Activated gamma-delta T cell treated with Interleukin-2 at 50 U/mL for 16 hours (primary cell): ENCODE measurements at regions not wholly inside any gene's neighbourhood (a gene's known extent, or its start where the extent isn't known, plus 50 kb on each side); places are given as distances from the start of the nearest gene placed in this dataset.
"Not testable (repeated sequence)": the region's sequence is repeated elsewhere in the genome, so short reads cannot be mapped to it uniquely, and the experiment has no call there.

Experiments
- DNase-seq: peaks from one replicate; pipeline ENCODE4 v3.0.0-alpha.2; 2020

GRCh38 chr14:22384167-22384549 lies 204.9 kb downstream of the DAD1 start:
- DNase-seq: no peak

GRCh38 chr14:22383515-22384166 lies 205.4 kb downstream of the DAD1 start:
- DNase-seq: peak; percentile 27

DNA sequence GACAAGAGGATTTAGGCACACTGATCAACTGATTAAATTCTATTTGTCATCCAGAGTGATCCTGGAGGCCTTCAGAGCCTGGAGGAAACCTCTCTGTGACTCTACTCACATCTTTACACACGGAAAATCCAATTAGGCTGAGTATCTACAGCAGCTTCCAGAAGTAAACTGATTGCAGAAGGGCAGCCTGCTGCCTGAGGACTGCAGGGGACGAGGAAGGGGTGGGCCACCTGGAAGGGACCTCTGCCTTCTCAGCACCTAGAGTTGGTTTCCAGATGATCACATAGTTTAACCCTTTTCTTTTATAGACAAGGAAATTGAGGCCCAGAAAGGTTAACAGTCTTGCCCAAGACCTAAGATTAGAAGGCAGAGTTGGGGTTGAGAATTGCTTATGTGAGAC lies 206.1 kb downstream of the DAD1 start:
- DNase-seq: no peak

DNA sequence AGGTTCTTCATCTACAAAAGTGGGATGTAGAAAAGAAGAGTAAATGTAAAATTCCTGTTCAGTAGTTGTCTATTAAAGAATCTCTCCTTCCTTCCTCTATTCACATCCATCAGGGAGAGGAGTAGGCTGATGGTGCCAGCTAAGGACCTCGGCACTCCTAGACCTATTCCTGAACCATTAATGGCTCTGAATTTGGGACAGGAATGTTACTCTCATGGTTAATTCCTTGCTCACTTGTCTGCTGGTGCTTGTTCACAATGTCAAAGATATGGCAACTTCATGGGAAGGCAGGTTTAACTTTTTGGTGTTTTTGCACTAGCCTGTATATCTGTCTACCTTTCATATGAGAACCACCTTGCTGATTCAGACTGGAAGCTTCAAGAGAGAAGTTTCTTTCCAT lies 206.6 kb downstream of the DAD1 start:
- DNase-seq: no peak

GRCh38 chr14:22381766-22382165 lies 207.3 kb downstream of the DAD1 start:
- DNase-seq: no peak

DNA sequence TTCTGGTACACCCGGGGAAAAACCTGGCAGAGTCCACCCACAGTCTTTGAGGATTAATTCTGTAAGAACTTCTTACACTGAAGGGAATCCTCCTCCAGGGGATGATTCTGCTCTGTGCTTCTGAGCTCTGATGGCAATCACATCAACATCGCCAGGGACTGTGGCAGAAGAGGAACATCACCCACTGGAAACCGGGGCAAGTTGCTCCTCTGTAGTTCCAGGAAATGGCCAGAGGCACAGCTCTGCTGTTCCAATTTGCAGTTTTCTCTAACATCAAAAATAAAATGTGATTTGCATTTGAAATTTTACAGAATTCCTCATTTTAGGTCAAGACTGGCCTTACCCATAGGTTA lies 207.6 kb downstream of the DAD1 start:
- no peak for DNase-seq

DNA sequence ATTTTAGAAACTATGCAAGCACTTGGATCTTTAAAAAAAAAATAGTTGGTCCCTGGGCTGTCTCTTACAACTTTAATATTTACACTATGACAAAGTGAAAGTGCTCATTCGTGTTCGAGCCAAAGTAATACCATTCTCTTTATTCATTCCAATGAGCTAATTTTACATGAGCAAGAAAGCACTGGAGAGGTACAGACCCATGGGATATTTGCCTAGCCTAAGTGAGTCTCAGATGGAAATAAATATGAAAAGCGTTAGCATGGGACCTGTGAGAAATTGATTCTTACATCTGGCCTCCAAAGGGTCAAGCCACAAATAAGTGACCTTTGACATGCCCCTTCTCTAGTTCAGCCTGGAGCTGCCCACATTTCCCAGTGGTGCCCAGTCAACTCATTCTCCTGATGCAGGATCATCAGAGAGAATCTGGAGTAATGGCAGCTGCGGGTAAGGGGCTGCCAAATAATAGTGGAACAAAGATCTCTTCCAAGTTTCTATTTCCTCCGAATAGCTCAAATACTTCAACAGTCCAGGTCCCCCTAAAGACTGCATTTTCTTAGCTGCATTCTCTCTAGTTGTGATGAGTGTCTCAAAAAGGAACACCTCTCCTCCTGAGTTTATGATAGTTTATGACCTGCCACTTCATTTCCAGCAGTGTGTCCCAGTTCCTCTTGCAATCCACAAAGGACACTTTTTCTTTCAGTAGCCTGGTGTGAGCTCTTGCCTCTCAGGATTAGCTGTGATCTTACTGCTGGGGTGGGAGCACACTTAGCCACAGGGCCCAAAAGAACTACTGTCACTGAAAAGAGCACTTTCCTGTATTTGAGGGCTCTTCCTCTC lies 208.2 kb downstream of the DAD1 start:
- no peak for DNase-seq

- no peak for DNase-seq
These were observed 209.3 kb downstream of the DAD1 start for GRCh38 chr14:22379727-22380126.

- no peak for DNase-seq
These were observed 210.8 kb downstream of the DAD1 start for GRCh38 chr14:22378181-22378580.

DNA sequence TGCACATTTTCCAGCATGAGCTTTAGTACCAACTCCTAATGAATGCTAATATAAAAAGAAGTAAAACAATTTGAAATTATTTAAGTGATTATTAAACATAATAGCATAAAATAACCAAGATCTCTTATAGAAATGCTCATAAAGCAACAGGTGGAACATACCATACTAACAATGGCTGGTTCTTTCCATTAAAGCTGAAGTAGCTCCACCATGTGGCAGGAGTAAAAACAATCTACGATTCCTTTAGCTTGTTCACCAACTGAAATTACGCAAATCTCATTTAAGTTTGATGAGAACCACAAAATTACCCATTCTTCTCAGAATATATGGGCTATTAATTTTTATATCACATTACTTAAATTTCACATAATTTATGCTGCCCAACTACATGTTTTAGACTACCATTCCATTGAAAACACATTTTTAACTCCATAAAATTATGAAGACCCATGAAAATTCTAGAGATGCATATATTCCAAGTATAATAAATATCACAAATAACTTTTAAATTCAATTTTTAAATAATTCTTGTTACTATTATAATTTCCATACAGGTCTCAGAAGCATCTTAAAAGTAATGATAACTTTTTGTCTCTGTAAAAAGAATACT lies 213.6 kb downstream of the DAD1 start:
- DNase-seq: peak; percentile 25

DNA sequence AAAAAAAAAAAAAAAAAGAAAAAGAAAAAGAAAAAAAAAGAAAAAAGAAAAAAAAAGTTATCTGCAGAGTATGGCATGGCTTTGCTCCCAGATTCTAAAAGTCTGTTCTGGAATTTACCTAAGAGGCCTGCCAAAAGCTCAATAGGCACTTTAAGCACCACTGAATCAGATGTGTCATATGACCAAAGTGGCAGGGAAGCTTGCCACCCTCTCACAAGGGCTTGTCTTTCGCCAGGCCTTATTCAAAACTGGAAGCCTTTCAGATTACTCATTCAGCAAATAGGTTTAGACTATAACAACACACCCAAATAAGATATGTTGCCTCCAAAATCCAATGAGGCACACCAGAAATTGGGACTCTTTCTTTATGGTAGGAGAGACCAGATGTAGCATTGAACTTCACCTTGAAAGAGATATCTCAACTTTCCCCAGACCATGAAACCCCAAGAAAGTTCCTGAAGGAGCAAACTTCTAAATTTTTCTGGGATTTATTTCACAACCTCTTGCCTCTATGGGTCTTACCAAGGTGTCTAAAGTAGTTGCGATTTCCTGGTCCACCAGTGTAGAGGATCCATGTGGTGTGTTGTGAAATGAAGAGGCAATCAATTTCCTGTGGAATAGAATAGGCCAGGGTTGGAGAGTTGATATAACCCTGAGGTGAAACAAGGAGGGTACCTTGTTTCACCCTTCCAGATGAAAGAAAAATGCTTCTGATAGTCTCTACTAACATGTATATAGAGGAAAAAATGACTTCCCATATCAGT lies 218.8 kb downstream of the DAD1 start:
- DNase-seq: no peak

- DNase-seq: no peak
These were observed 230.3 kb downstream of the DAD1 start for GRCh38 chr14:22358726-22359125.

DNA sequence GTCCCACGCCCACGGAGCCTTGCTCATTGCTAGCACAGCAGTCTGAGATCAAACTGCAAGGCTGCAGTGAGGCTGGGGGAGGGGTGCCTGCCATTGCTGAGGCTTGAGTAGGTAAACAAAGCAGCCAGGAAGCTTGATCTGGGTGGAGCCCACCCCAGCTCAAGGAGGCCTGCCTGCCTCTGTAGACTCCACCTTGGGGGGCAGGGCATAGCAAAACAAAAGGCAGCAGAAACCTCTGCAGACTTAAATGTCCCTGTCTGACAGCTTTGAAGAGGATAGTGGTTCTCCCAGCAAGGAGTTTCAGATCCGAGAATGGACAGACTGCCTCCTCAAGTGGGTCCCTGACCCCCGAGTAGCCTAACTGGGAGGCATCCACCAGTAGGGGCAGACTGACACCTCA lies 239.7 kb downstream of the DAD1 start:
- DNase-seq: not testable (repeated sequence)

DNA sequence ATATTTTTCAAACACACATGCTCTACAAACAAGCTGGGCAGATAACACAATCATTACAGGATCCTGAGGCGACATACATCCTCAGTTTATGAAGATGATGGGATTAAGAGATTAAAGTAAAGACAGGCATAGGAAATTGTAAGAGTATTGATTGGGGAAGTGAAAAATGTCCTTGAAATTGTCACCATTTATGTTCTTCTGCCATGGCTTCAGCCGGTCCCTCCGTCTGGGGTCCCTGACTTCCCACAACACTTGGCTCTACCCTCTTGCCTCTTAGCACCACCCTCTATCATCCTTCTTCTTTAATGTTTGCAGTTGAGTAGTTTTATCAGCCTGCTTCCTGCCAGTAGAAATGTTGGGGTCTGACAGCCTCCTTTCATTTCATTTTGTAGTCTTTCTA lies 244.4 kb downstream of the DAD1 start:
- DNase-seq: no peak

DNA sequence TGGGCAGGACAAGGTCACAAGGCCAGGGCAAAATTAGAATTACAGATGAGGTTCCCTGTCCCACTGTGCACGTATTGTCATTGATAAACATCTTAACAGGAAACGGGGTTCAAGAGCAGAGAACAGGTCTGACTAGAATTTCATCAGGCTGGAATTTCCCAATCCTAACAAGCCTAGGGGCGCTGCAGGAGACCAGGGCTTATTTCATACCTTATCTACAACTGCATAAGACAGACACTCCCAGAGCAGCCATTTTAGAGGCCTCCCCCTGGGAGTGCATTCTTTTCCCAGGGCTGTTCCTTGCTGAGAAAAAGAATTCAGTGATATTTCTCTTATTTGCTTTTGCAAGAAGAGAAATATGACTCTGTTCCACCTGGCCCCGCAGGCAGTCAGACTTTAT lies 244.8 kb downstream of the DAD1 start:
- DNase-seq: not testable (repeated sequence)

GRCh38 chr14:22341049-22341448 lies 248.0 kb downstream of the DAD1 start:
- no peak for DNase-seq

DNA sequence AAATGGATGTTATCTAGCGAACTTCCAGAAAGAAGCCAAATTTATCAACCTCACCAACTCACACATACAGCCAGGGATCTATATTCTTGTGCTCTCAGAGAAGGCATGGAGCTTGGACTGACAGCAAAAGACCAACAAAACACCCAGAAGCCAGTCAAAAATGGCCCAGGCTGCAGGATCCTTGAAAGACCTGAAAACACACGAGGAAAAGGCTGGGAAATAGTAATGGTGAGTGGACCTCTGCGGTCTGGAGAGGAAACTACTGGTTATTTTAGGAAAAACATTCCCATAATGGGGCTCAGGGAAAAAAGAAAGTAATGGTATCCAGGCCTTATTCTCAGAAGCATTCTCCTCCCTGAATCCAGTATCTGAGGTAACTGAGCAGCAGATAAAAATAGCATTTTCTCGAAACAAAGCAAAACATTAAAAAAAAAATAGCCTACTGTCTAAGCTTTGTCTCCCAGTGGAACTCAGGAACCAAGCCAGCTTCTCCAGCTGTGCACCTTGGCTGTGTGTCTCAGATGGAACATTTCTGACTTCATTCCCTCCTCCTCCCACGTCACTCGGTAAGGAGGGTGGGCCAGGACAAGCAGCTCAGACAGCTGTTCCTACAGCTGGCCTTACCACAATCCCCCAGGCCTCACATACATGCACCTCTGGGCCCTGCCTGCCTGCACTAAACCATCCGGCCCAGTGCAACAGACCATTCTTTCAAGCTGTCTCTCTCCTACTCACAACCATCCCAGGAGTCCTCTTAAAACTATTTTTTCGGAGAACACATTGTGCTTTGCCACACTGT lies 249.9 kb downstream of the DAD1 start:
- no peak for DNase-seq

- DNase-seq: no peak
These were observed 250.6 kb downstream of the DAD1 start for GRCh38 chr14:22338381-22338780.

DNA sequence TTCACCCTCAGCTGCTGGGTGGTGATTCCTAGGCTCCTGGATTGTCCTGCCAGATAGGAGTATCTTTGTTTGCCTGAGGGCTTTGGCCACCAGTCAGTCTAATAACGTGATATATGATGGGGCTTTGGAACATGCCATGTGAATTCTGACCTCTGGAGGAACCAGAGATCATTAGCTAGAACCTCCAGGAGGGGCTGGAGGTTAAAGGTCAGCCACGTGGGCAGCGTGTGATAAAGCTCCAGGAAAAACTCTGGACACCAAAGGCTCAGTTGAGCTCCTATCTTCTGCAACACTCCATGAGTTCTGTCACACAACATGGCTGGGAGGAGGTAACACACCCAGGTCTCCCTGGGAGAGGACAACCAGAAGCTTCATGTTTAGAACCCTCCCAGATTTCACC lies 251.1 kb downstream of the DAD1 start:
- DNase-seq: no peak

GRCh38 chr14:22337521-22337920 lies 251.5 kb downstream of the DAD1 start:
- DNase-seq: no peak

DNA sequence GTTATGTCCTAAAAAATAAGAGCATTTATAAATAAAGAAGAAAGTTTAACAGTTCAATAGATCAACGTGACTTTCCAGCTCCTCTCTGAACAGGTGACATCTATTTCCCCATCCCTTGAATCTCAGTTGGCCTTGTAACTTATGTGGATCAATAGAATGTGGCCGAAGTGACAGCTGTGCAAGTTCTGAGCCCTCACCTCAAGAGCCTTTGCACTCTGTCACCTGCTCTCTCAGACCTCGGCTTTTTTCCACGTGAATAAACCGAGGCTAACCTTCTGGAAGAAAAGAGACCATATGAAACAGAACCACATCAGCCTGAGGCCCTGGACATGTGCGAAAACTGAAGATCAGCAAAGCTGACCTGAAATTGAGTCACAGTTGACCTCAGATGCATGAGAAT lies 253.0 kb downstream of the DAD1 start:
- DNase-seq: no peak

- DNase-seq: no peak
These were observed 254.4 kb downstream of the DAD1 start for GRCh38 chr14:22334627-22335026.

- no peak for DNase-seq
These were observed 254.8 kb downstream of the DAD1 start for GRCh38 chr14:22334275-22334577.
